ENCODE measurements at regions not wholly inside any gene's neighbourhood (a gene's known extent, or its start where the extent isn't known, plus 50 kb on each side); places are given as distances from the start of the nearest gene placed in this dataset.

DNA sequence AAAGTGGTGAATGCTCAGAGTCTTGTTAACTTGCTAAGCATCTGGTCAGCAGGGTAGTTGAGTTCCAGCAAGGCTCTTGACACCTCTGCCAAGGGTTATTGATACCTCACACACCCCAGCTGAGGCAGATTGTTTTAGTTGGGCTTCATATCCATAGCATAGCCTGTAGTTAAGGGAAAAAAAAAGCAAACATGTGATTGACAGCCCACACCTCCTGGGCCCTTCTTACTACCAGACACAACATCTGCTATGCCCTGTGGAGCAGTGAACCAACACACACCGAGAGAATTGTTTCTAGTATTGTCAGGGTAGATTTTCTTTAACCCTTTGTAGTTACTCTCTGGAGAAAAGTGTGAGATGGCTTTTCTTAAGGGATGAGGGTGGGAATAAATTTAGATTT, 697.0 kb upstream of the POU3F2 start:
- H3K9me3 Mint-ChIP-seq: peaks cover 25% of the 10 kb centered on the region
- H3K4me3 Mint-ChIP-seq: peak overlapping the region; percentile 51
- no peak overlapping the region for H3K9ac ChIP-seq
- peaks cover 7% of the 10 kb centered on the region for H3K27me3 Mint-ChIP-seq (ENCODE audit: insufficient read depth, low read depth)
- no peaks in the 10 kb centered on the region for H3K27me3 ChIP-seq
- peak overlapping the region; percentile 67 for H3K4me2 ChIP-seq
- peaks cover 37% of the 10 kb centered on the region for H3K4me1 Mint-ChIP-seq
- peaks cover 14% of the 10 kb centered on the region for H3K36me3 Mint-ChIP-seq
- H3K79me2 ChIP-seq (ENCODE audit: low read depth): no peaks in the 10 kb centered on the region
- peak overlapping the region; percentile 4 for H3K4me3 ChIP-seq
- peaks cover 38% of the 10 kb centered on the region for H3F3A ChIP-seq (ENCODE audit: low read depth)
- H2AFZ ChIP-seq (replicated peaks): no peak overlapping the region
- TF ChIP-seq EZH2phosphoT487 (IDR thresholded peaks at IDR 0.05): no peak
- TF ChIP-seq CTCF (IDR thresholded peaks at IDR 0.05): no peak
- TF ChIP-seq EZH2 (IDR thresholded peaks at IDR 0.05): no peak
- peak; percentile 55 for DNase-seq (ENCODE audit: low spot score)
- peaks cover 6% of the 10 kb centered on the region for H3K9me3 ChIP-seq (ENCODE audit: low read depth)
- no peaks in the 10 kb centered on the region for H4K20me1 ChIP-seq (ENCODE audit: low read depth)
- peak overlapping the region; percentile 98 for H3K27ac Mint-ChIP-seq
- peaks cover 48% of the 10 kb centered on the region for H3K4me1 ChIP-seq
- peaks cover 19% of the 10 kb centered on the region for H3K36me3 ChIP-seq
- H3K27ac ChIP-seq: peak overlapping the region; percentile 90

DNA sequence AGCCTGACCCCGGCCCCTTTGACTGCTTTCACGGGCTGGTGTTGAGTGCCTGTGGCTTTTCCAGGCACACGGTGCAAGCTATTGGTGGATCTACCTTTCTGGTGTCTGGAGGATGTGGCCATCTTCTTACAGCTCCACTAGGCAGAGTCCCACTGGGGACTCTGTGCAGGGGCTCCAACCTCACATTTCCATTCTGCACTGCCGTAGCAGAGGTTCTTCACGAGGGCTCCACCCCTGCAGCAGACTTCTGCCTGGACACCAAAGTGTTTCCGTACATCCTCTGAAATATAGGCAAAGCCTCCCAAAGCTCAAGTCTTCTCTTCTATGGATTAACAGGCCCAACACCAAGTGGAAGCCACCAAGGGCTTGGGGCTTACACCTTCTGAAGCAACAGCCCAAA, 691.5 kb upstream of the POU3F2 start:
- Mint-ChIP-seq H3K9me3 (peaks cover 48% of the 10 kb centered on the region), H3K27me3 (ENCODE audit: insufficient read depth, low read depth) (peaks cover 14% of the 10 kb centered on the region), H3K27ac (no peak overlapping the region), H3K4me3 (no peak overlapping the region), H3K36me3 (peaks cover 20% of the 10 kb centered on the region), H3K4me1 (peaks cover 5% of the 10 kb centered on the region)
- Histone ChIP-seq H4K20me1 (ENCODE audit: low read depth) (no peaks in the 10 kb centered on the region), H3K36me3 (peaks cover 19% of the 10 kb centered on the region), H3F3A (ENCODE audit: low read depth) (peaks cover 7% of the 10 kb centered on the region), H2AFZ (replicated peaks) (no peak overlapping the region), H3K9me3 (ENCODE audit: low read depth) (peaks cover 8% of the 10 kb centered on the region), H3K27me3 (no peaks in the 10 kb centered on the region), H3K4me3 (no peak overlapping the region), H3K4me2 (no peak overlapping the region), H3K4me1 (peaks cover 8% of the 10 kb centered on the region), H3K79me2 (ENCODE audit: low read depth) (no peaks in the 10 kb centered on the region), H3K9ac (no peak overlapping the region), H3K27ac (no peak overlapping the region)
- DNase-seq (ENCODE audit: low spot score): peak; percentile 11
- TF ChIP-seq EZH2 (IDR thresholded peaks at IDR 0.05): no peak
- TF ChIP-seq EZH2phosphoT487 (IDR thresholded peaks at IDR 0.05): no peak
- TF ChIP-seq CTCF (IDR thresholded peaks at IDR 0.05): no peak

- Histone ChIP-seq H3K4me3 (no peak overlapping the region), H4K20me1 (ENCODE audit: low read depth) (no peaks in the 10 kb centered on the region), H3K9ac (no peak overlapping the region), H3K27me3 (no peaks in the 10 kb centered on the region), H3K36me3 (peaks cover 3% of the 10 kb centered on the region), H2AFZ (replicated peaks) (no peak overlapping the region), H3K4me1 (no peaks in the 10 kb centered on the region), H3K4me2 (no peak overlapping the region), H3K79me2 (ENCODE audit: low read depth) (no peaks in the 10 kb centered on the region), H3K27ac (no peak overlapping the region), H3F3A (ENCODE audit: low read depth) (no peaks in the 10 kb centered on the region), H3K9me3 (ENCODE audit: low read depth) (peaks cover 8% of the 10 kb centered on the region)
- Mint-ChIP-seq H3K36me3 (peaks cover 14% of the 10 kb centered on the region), H3K4me1 (no peaks in the 10 kb centered on the region), H3K27ac (no peak overlapping the region), H3K9me3 (peaks cover 47% of the 10 kb centered on the region), H3K4me3 (no peak overlapping the region), H3K27me3 (ENCODE audit: insufficient read depth, low read depth) (peaks cover 12% of the 10 kb centered on the region)
- TF ChIP-seq EZH2 (IDR thresholded peaks at IDR 0.05): no peak
- TF ChIP-seq EZH2phosphoT487 (IDR thresholded peaks at IDR 0.05): no peak
- TF ChIP-seq CTCF (IDR thresholded peaks at IDR 0.05): no peak
- DNase-seq (ENCODE audit: low spot score): no peak
Observed at GRCh38 chr6:98146656-98147055, 687.7 kb upstream of the POU3F2 start.

Measured in neural progenitor cell (in vitro differentiated cells).